Smooth muscle cell of the brain vasculature (primary cell): ENCODE measurements at regions not wholly inside any gene's neighbourhood (a gene's known extent, or its start where the extent isn't known, plus 50 kb on each side); places are given as distances from the start of the nearest gene placed in this dataset.
A peak's percentile ranks its signal among the peaks of the same experiment; 100 is the strongest.

Experiments used
- DNase-seq: peaks from one replicate; pipeline ENCODE4 v3.0.0-alpha.2; 2012; ENCODE audit warnings: low read depth, low spot score

DNA sequence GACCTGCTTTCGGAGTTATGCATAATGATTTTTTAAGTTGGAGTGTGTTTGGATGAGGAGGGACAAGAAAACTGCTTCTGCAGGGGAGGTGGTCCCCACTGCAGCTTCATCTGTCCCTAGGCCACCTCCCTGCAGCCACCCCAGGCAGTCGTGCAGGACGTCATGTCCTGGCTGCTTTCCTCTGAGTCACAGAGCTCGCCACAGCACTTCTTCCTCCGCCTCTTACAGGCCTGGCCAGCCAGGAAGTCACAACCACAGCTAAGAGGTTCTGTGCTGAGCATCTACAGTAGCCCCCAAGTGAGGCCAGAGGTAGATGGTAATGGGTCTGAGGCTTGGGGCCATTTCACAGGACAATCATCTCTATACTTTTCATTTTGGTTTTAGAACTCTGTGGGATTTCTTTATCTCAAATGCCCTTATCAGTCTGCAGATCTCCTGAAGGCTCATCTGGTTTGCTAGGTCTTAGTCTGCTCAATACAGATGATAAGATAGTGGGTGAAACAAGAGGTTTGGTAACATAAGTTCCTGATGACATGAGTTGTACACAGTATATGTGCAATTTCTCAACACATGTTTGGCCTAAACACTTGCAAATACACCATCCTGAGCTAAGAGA lies 106.4 kb downstream of the ARF6 start:
- no peak for DNase-seq

DNA sequence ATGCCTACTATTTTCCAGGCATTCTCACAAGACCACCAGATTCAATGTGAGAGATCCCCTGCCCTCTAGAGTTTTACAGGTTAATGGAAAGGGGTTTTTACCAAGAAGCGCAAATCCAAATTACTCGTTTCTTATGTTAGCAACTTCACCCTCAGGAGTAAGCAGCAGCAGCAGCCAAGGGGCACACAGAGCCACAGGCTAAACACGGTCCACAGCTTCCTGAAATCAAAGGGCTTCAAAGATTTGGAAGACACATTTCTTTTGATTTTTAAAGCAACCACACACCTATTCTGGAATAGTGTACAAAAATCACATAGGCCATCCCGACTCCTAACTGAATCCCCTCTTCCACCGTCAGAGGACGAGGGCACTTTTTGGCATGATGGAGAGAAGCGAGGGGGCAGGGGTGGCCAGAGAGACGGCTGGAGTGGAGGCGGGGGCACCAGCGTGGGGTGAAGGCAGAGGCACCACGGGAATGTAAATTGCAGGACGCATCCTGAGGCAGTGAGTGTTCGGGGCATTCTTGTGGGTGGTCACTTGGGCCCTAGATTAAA lies 107.0 kb downstream of the ARF6 start:
- no peak for DNase-seq

DNA sequence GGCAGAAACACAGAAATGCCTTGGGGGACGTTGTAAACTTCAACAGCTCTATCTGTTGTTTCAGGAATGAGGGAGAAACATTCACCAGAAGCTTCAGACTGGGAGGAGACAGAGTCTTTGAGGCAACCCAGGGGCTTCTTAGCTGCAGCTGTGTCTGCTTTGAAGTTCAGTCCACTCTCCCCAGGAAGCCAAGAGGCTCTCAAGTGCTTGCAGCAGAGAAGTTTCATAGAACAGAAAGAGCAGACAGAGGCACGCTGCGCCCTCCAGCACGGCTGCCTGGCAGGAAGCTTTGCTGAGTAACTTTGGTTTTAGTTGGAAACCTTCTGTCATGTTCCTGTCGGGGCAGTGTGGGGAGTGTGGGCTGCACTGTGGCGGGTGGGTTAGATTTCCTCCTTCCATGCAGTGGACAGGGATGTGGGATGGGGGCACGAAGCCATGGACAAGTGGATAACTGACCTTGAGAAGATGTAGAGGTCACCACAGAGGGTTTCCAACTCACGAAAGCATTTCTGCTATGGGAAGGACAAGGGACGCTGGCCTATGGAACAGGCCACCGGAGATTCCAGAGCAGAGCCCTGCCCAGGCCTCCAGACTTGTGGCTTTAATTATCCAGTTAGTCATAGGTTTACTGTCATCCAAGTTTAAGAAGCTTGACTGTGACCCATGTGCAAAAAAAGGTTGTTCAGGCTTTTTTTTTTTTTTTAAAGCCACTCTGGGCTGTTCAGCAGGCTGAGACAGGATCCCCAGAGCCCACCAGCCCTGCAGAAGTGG lies 107.7 kb downstream of the ARF6 start:
- peak; percentile 94 for DNase-seq

DNA sequence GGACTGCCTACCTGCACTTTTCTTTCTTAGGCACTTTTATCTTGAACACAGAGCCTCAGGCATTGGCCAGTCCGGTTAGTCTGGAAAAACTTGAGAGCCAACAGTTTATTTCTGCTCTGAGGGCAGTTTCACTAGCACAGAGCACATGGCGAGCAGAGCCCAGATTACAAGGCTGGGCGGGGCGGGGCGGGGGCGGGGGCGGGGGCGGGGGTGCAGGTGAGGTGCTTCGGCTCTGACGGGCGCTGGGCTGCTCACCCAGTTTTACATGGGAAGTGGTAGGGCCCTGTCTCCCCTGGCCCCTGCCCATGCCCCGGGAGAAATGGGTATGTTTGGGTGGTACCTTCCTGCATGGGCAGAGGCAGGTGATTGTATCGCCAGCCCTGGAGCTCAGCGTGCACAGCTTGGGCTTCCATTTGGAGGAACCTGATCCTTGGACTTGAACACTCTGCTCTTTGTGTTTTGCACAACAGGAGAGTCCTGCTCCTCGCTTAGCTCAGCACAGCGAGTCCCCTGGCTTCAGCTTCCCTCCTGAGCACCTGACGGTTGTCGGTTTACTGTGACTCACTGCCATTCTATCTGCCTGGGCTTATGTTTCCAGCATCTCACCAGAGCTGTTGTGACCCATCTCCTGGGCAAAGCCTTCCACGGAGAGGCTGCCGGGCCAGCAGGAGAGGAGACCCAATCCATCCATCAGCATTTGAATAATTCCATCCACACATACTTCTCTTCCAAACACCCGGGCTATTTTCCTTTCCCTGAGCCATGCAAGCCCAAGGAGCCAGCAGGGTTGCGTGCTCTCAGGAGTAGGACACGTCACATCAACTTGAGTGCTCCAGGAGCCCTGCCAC lies 108.5 kb downstream of the ARF6 start:
- no peak for DNase-seq

DNA sequence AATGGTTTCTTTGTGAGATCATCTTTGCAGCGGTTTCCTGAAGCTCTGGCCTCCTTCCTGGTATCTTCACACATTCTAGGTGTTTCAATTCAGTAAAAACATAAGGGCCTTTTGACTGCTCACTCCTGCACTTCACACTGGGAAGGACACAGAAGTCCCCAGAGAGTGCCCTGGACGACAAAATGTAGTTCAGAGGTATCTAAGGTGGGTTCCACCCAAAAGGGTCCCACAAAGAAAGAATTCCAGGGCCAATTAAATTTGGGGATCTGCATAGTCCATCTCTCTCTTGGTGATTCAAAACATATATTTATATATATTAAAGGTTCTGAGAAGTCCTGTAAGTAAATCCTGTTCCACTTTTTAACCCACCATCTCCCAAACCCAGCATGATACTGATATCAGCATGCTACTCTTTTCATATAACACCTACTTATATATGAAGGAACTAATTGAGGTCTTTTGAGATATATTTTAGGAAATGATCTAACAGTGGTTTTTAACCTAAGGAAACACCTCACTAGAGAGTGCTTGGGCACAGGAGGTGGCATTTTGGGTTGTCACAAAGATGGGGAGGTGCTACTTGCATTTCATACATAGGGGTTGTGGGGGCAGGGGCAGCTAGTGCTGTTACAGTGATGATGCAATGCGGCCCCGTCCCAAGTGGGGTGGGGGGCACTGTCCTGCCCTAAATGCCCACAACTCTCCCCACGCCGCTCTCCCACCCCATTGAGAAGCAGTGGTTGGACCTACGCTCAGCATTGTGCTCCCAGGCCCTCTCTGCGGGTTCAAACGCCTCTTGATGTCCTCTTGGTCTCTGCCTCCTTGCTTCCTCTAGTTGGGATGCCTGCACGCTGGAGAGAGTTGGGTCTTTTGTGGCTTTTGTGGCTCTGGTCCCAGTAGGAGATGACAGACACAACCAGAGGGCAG lies 109.4 kb downstream of the ARF6 start:
- no peak for DNase-seq

DNA sequence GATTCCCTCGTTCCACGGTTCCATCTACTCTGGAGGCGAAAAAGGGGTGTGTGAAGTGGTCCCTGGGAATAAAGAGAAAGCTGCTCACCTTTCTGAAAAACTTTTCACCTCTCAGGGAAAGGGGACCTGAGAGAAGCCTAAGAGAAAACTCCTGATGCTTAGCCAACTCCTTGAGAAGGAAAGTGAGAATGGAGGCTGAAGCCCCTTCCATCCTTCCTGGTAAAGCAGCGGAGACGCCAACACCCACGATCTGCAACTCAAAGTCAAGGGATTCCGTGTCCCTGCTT lies 110.0 kb downstream of the ARF6 start:
- no peak for DNase-seq

DNA sequence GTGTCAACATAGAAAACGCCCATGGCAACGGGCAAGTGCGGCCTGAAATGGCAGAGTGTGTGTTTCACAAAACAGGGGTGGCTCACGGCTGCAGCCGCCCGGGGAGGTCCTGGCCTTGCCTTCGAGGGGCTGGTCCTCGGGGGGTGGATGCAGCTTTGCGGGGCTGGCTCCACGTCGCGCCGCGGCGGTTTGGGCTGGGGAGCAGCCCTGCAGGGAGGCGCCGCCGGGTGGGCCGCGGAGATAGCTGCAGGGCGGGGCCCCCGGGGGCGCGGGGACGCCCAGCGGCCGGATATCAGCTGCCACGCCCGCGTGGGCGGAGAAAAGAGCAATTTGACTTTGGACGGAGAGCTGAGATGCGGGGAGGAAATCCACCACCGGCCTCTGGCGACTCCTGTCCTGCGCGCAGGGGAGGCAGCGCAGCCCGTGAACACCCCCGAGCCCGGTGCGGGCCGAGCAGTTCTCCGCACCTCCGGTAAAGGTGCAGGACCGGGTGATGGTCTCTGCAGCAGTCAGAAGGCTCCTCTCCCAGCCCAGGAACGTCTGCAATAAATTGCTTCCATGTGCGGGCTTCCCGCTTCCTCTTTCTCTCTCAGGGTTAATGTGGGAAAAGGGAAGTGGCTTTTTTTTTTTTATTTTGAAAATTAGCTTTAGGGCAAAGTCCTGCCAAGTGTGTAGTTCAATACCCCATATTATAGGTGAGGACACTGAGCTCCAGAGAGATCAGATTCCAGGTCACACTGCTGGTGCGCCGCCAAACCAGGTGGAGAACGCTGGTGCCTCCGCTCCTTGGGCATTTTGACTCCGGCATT lies 110.5 kb downstream of the ARF6 start:
- no peak for DNase-seq

DNA sequence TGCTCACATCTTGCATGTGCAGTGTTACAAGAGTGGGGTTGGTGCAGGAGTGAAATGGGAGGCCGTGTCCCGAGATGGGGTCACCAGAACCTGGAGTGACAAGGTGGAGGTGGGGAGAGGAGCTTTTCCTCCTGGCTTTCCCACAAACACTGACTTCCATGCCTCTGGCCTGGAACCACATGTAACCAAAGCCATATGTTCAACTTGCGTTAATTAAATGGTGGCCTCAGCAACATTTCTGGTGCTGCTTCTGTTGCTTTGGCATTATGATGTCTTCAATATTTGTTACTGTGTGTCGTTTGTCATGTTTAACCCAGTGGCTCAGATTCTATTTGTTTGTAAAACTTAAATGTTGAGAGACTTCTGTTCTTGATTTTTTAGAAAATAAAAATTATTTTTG lies 110.2 kb downstream of the VCPKMT start:
- DNase-seq = no peak

DNA sequence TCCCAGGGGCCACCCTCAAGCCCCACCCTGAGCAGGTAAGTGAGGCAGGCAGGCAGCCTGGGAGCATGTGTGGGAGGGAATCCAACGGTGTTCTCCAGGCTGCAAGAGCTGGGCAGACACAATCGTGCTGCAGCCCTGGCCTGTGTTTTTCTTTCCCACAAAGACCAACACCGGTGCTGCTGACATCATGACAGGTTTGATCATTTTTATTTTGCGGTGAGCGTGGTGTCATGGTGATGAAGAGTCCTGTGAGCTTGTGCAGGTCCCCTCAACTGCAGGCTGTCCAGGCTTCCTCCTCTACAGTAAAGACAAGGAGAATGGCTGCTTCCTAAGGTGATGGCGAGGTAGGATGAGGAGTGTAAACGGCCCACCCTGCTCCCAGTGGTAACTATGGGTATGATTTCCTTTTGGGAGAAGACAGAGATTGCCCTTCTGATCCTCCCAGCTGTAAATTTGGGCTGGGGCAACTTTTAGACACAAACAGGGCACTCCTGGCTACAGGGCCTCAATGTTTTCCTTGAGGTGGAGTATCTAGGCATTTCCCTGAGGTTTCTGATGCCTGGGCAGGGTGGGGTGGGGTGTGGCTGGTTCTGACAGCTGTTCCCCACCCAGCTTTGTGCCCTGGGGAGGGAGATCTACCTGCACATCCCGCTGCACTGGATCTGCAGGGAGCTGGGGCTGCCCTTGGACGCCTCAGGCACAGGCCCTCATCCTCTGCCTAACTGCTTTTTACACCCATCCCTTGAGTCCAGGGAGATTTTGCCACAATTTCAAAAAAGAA lies 109.1 kb downstream of the VCPKMT start:
- DNase-seq = no peak

DNA sequence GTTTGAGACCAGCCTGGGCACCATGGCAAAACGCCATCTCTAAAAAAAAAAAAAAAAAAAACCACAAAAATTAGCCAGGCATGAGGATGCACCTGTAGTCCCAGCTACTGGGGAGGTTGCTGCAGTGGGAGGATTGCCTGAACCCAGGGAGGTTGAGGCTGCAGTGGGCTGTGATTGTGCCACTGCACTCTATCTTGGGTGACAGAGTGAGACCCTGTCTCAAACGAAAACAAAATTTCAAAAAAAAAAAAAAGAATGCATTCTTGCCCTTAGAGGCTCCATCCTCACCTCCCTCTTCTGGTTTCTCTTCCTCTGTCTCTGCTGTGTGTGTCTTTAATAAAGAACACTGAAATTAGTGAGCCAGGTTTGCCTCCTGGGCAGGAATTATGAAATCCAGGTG lies 107.8 kb downstream of the VCPKMT start:
- no peak for DNase-seq

DNA sequence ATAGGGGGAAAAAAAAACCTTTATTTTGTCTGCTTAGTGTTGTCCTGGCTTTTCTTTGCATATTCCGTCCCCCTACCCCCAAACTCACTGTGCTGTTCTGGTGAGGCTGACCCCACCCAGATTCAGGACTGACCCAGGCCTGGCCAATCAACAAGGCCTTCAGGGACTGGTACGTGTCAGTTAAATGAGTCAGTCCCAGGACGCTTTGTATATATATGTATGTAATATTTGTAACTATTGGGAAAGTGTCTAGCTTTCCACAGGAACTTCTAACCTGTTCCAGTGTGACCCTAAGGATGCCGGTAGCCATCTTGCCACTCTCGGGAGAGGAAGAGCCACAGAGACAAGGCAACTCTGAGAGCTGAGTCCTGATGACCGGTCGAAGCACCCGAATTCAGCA lies 107.4 kb downstream of the VCPKMT start:
- no peak for DNase-seq

DNA sequence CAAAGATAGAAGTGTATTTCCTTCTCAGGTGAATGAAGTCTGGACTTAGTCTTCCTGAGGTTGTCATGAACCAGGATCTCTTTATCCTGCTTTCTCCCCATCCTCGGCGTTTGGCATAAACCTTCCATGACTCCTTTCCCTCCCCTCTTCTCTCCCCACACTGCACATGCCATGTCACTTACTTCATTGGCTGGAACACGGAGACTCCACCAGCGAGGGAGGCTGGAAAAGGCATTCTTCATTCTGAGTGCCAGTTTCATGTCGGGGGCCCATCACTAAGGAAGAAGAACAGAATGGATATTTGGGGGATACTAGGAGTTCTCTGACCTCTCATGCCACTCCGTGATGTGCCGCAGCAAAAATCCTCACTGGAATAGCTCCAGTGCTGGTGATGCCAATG lies 105.6 kb downstream of the VCPKMT start:
- no peak for DNase-seq

DNA sequence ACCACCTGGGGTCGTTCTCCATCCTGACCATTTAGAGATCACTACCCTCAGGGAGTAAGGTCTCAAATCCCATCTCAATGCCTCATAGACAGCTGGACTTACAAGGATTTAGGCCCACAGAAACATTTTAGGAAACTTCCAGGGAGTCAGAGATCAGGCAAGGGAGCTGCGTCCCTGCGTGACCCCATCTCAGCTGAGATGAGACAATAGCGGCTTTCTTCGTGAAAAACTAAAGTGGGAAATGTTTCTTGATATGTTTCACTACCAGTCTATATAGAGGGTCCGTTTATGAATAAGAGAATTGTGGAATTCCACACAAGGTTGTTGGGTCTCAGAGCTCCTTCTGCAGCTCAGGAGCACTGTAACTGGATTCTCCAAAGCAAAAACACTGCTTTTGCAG lies 105.1 kb downstream of the VCPKMT start:
- no peak for DNase-seq

DNA sequence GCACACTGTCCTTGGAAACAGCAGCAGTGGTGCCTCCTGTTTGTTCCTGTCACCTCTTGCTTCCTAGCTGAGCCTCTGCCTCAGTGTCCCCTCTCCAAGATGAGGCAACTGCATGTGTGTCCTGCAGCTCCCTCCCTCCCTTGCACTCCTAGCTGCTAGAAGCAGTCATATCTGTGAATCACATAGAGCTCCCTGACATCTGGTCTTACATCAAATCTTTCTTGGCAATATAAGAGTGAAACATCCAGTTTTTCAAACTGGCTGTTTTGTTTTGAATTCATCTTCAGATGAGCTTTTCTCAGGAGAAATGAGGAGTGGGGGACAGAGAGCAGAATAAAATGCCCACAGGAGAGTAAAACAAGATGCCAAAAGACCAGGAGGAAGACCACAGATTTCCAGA lies 103.7 kb downstream of the VCPKMT start:
- DNase-seq = no peak

DNA sequence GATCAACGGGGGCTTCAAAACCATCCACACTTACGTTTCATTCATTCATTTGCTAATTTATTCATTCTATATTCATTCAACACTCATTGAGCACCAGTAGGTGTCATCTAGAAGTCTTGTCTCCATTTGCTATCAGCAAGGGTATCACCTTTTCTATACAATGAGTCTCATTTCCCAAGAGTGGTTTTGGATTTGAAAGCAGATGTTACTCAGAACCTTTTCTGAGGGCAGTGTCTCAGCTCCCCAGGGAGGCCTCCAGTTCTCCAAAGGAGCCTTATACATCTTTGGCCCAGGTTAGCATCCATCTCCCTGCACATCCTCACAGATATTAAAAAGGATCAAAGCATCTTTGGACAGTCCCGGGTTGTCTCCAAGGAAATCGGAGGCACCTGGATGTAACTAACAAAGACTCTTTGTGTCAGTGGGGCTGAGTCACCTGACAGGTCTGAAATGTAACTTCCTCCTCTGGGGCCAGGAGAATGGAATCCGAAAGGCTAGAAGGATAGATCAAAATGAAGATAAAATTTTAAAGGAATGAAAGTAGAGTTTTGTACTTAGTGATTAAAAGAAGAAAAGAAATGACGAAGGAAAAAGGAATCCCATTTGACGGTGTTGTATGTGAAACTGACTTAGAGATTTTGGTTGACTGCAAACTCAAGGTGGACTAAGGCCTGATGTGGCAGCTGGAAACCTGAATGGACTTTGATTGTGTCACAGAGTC lies 103.0 kb downstream of the VCPKMT start:
- DNase-seq = no peak

DNA sequence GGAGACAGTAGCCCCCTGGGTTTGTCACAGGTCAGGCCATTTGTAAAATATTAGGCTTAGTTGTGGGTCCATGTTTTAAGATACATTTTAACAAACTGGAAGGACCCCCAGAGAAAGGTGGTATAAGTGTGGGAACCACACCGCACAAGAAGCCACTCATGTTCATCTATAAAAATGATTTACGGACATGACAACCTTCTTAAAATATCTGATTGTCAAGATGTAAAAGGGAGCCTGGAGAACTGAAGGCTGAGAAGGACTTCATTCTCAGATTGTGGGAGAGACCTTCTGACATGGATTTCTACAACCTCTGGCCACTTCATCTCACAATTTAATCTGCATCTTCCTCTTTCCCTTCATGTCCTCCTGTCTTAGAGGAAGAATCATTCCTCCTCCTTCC lies 102.4 kb downstream of the VCPKMT start:
- no peak for DNase-seq

DNA sequence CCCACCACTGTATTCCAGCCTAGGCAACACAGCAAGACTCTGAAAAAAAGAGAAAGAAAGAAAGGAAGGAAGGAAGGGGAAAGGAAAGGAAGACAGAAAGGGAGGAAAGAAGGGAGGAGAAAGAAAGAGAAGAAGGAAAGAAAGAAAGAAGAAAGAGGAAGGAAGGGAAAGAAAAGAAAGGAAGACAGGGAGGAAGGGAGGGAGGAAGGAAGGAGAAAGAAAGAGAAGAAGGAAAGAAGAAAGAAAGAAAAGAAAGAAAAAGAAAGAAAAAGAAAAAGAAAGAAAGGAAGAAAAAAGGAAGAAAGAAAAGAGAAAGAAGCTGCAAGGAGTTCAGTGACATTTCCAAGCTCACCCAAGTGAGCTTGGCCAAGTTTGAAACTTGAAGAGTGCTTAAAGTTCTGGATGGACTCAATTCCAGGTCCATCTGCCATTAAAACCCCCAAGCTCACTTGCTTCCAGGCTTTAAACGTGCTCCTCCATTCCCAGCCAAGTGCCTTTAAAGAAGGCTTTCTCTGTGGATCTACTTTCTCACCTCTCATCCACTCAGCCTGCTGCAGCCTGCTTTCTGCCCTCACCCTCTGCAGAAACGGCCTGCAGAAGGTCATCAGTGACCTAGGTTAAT lies 101.5 kb downstream of the VCPKMT start:
- no peak for DNase-seq

DNA sequence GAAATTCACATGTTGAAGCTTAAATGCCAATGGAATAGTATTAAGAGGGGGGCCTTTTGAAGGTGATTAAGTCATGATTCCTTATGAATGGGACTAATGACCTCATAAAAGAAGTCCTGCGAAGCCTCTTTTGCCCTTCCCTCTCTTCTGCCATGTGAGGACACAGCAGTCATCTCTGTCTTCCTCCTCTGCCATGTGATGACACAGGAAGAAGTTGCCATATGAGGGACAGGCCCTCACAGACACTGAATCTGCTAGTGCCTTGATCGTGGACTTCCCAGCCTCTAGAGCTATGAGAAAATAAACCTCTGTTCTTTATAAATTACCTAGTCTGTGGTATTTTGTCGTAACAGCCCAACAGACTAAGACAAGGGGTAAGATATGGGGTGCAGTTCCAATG lies 100.7 kb downstream of the VCPKMT start:
- DNase-seq = no peak
